OCI-LY3 (cell line): ENCODE measurements at regions not wholly inside any gene's neighbourhood (a gene's known extent, or its start where the extent isn't known, plus 50 kb on each side); places are given as distances from the start of the nearest gene placed in this dataset.

Source experiments
- H2AFZ ChIP-seq: fragments of 200-600, 300-600 bp; shearing (Covaris generic); 2 replicates; pipeline ENCODE4 v1.6.0; 2014; ENCODE audit warnings: antibody characterized with exemption, low read depth, low read length
- H3K27ac ChIP-seq: fragments of 200-600, 300-600 bp; sonication (generic); 2 replicates; pipeline ENCODE4 v1.5.1; 2014; ENCODE audit warnings: mild to moderate bottlenecking, low read length, moderate library complexity, mixed read lengths
- H3K27me3 ChIP-seq: fragments of 200-600, 300-600 bp; sonication (generic); 2 replicates; pipeline ENCODE4 v1.6.1; 2014; ENCODE audit warnings: low read depth, low read length, mixed read lengths
- H3K36me3 ChIP-seq: fragments of 200-600, 300-600 bp; sonication (generic); replicated peaks from 2 replicates; pipeline ENCODE3; 2014; ENCODE audit warnings: low read depth, low read length, mixed read lengths
- H3K4me1 ChIP-seq: fragments of 300-600, 200-600 bp; sonication (generic); 2 replicates; pipeline ENCODE4 v1.6.1; 2014; ENCODE audit warnings: low read length, mixed read lengths
- H3K4me2 ChIP-seq: fragments of 200-600, 300-600 bp; sonication (generic); 2 replicates; pipeline ENCODE4 v1.6.1; 2014; ENCODE audit warnings: low read length, mixed read lengths
- H3K4me3 ChIP-seq: fragments of 300-600, 200-600 bp; sonication (generic); 2 replicates; pipeline ENCODE4 v1.5.1; 2014; ENCODE audit warnings: antibody characterized with exemption, mild to moderate bottlenecking, low read length, moderate library complexity
- H3K79me2 ChIP-seq: fragments of 300-600, 200-600 bp; shearing (Covaris generic); 2 replicates; pipeline ENCODE4 v1.6.1; 2014; ENCODE audit warnings: mild to moderate bottlenecking, low read length, mixed read lengths
- H3K9ac ChIP-seq: fragments of 300-600, 200-600 bp; shearing (Covaris generic); 2 replicates; pipeline ENCODE4 v1.6.0; 2014; ENCODE audit warnings: mild to moderate bottlenecking, low read length, moderate library complexity
- H3K9me3 ChIP-seq: fragments of 200-600, 300-600 bp; shearing (Covaris generic); 2 replicates; pipeline ENCODE4 v1.6.1; 2014; ENCODE audit warnings: low read length, mixed read lengths; ENCODE audit not compliant: insufficient read depth
- H4K20me1 ChIP-seq: fragments of 200-600, 300-600 bp; sonication (generic); 2 replicates; pipeline ENCODE4 v1.6.1; 2016; ENCODE audit warnings: low read length, mixed read lengths; ENCODE audit not compliant: insufficient read depth
- EZH2phosphoT487 ChIP-seq: fragments of 200-600 bp; shearing (Covaris generic); IDR thresholded peaks from 2 replicates; pipeline ENCODE4 v1.6.1; 2018; ENCODE audit warnings: antibody characterized with exemption, mixed run types, low read depth
- TF ChIP-seq, protein P1 (sequence below): fragments of 200-600, 300-600 bp; sonication (generic); IDR thresholded peaks from 2 replicates; pipeline ENCODE4 v1.5.1; 2014; ENCODE audit warnings: antibody characterized with exemption, low read length, low read depth

DNA sequence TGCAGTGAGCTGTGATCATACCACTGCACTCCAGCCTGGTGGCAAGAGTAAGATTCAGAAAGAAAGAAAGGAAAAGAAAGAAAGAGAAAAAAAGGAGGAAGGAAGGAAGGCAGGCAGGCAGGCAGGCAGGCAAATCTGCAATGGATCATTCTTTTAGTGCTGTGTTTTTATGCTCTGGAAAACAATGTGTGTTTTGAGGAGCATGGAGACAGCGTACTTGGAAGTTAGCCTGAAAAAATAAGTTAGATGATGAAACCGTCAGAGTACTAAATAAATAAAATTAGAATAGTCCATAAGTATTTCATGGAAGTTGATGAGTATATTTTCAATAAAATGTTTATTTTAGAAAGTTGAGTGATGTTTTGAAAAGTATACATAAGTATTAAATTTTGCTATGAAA is 366.4 kb upstream of the CDH20 start:
- no peaks in the 10 kb centered on the region for H4K20me1 ChIP-seq

DNA sequence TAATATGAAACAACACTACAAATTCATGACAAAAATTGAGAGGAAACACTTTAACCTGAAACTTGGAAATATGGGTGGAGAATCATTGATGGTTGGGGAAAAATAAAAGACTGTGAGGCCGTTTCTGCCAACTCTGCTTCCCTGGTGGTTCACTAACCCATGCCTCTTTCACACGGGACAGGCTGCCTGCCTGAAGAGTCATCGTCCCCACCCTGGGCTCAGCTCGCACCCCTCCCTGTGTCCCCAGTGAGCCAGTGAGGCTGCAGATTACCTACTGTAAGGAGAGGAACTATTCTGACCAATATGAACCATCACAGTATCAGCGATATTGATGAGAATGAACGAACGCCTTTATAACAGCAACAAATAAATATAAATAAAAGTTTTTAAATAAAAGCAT is 357.8 kb upstream of the CDH20 start:
- H3K9me3 ChIP-seq = no peaks in the 10 kb centered on the region
- H3K4me1 ChIP-seq = peaks cover 10% of the 10 kb centered on the region
- H2AFZ ChIP-seq = no peak overlapping the region
- H3K79me2 ChIP-seq = no peaks in the 10 kb centered on the region
- H3K4me2 ChIP-seq = no peak overlapping the region
- no peaks in the 10 kb centered on the region for H4K20me1 ChIP-seq
- TF ChIP-seq, protein P1, sequence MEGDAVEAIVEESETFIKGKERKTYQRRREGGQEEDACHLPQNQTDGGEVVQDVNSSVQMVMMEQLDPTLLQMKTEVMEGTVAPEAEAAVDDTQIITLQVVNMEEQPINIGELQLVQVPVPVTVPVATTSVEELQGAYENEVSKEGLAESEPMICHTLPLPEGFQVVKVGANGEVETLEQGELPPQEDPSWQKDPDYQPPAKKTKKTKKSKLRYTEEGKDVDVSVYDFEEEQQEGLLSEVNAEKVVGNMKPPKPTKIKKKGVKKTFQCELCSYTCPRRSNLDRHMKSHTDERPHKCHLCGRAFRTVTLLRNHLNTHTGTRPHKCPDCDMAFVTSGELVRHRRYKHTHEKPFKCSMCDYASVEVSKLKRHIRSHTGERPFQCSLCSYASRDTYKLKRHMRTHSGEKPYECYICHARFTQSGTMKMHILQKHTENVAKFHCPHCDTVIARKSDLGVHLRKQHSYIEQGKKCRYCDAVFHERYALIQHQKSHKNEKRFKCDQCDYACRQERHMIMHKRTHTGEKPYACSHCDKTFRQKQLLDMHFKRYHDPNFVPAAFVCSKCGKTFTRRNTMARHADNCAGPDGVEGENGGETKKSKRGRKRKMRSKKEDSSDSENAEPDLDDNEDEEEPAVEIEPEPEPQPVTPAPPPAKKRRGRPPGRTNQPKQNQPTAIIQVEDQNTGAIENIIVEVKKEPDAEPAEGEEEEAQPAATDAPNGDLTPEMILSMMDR = no peak
- no peak for TF ChIP-seq EZH2phosphoT487
- H3K36me3 ChIP-seq = no peaks in the 10 kb centered on the region
- no peak overlapping the region for H3K9ac ChIP-seq
- H3K27ac ChIP-seq = no peak overlapping the region
- no peak overlapping the region for H3K4me3 ChIP-seq
- no peaks in the 10 kb centered on the region for H3K27me3 ChIP-seq

More for the DNA sequence above, 366.4 kb upstream of the CDH20 start:
- Histone ChIP-seq H3K27ac (no peak overlapping the region), H2AFZ (no peak overlapping the region), H3K27me3 (no peaks in the 10 kb centered on the region), H3K4me1 (no peaks in the 10 kb centered on the region), H3K4me2 (no peak overlapping the region), H3K4me3 (no peak overlapping the region), H3K36me3 (no peaks in the 10 kb centered on the region), H3K79me2 (no peaks in the 10 kb centered on the region), H3K9ac (no peak overlapping the region), H3K9me3 (no peaks in the 10 kb centered on the region; the same call in 1 of the 2 replicates)
- TF ChIP-seq, protein P1 = no peak
- no peak for TF ChIP-seq EZH2phosphoT487

DNA sequence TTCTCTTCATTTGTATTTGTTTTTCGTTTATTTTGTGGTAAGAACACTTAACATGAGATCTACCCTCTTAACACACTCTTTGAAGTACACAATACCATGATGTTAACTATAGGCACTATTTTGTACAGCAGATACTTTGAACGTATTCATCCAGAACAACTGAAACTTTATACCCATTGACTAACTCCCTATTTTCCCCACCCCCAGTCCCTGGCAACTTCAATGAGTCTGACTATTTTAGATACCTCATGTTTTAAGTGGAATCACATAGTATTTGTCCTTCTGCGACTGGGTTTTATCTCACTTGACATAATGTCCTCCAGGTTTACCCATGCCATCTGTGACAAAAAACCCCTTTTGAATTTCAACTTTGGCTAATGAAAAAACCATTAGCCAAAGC is 356.3 kb upstream of the CDH20 start:
- 0 out of 2 replicates have a peak overlapping the region, but pooled peaks have one; percentile 26 for H3K4me2 ChIP-seq
- H3K9ac ChIP-seq = no peak overlapping the region
- H3K27ac ChIP-seq = no peak overlapping the region
- no peak overlapping the region for H2AFZ ChIP-seq
- H3K36me3 ChIP-seq = no peaks in the 10 kb centered on the region
- H4K20me1 ChIP-seq = no peaks in the 10 kb centered on the region
- no peaks in the 10 kb centered on the region for H3K9me3 ChIP-seq
- H3K79me2 ChIP-seq = no peaks in the 10 kb centered on the region
- TF ChIP-seq EZH2phosphoT487 = no peak
- TF ChIP-seq, protein P1 = no peak
- H3K4me1 ChIP-seq = peaks cover 10% of the 10 kb centered on the region
- peaks cover 3% of the 10 kb centered on the region for H3K27me3 ChIP-seq
- H3K4me3 ChIP-seq = no peak overlapping the region

DNA sequence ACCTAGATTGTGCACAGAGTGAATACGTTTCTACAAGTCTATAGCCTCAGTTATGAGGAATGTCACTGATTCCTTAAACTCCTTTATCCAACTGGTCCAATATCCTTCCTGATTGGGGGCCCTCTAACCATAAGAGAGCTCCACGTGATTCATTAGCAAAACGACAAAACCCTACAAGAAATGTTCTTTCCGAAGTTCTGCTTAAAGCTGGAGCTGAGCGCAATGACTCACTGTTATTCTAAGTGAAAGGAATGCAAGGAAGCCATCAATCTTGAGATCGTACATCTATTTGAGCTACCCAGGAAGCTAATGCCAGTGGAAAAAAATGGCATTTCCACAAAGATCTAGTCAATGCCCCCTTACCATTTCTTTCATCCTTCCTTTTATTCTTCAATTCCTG is 354.9 kb upstream of the CDH20 start:
- no peaks in the 10 kb centered on the region for H3K36me3 ChIP-seq
- H3K4me1 ChIP-seq = peaks cover 10% of the 10 kb centered on the region
- H4K20me1 ChIP-seq = no peaks in the 10 kb centered on the region
- no peak overlapping the region for H3K4me3 ChIP-seq
- H3K4me2 ChIP-seq = no peak overlapping the region
- TF ChIP-seq, protein P1 = no peak
- TF ChIP-seq EZH2phosphoT487 = no peak
- H3K79me2 ChIP-seq = no peaks in the 10 kb centered on the region
- no peak overlapping the region for H2AFZ ChIP-seq
- H3K9ac ChIP-seq = no peak overlapping the region
- H3K27ac ChIP-seq = no peak overlapping the region
- no peaks in the 10 kb centered on the region for H3K9me3 ChIP-seq
- peaks cover 12% of the 10 kb centered on the region for H3K27me3 ChIP-seq
